GM10248 (cell line): ENCODE measurements at regions not wholly inside any gene's neighbourhood (a gene's known extent, or its start where the extent isn't known, plus 50 kb on each side); places are given as distances from the start of the nearest gene placed in this dataset.

Experiments used
- CTCF ChIA-PET: fragments of 300-600 bp; sonication (Branson Sonifier 250); formaldehyde crosslinking; extraction: SDS; loops from one replicate; lab custom pipeline; 2021; ENCODE audit warnings: antibody characterized with exemption; lab: Yijun Ruan, JAX
- POLR2A ChIA-PET: fragments of 350-650 bp; sonication (Branson Sonifier 250); formaldehyde crosslinking; extraction: SDS; loops from one replicate; lab custom pipeline; 2020; ENCODE audit warnings: antibody characterized with exemption; lab: Yijun Ruan, JAX
- DNase-seq: peaks from one replicate; pipeline ENCODE4 v3.0.0; 2012; ENCODE audit errors: extremely low spot score
- TF ChIP-seq, protein P1 (sequence below): IDR thresholded peaks from 2 replicates; pipeline ENCODE4 v1.5.1; 2012; ENCODE audit warnings: mild to moderate bottlenecking, low read depth; ENCODE audit errors: extremely low read depth, missing control alignments, control extremely low read depth

DNA sequence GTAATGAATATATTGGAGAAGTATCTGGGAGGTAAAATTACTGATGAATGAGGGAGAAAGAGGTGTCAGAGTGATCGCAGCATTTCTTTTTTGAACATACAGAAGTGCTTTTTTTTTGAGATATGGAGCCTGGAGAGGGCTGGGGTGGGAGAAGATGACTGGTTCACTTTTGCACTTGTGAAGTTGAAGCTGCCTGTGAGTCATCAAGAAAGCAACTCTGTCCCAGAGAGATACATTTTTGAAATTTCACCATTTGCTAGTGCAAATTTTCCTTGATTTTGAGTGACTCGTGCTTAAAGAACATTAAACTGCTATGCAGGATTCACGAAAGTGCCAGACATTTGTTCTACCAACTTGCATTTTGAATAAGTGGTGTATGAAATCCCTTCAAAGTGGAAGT is 81.8 kb downstream of the ADRA2A start:
- no peak for DNase-seq
- TF ChIP-seq, protein P1, sequence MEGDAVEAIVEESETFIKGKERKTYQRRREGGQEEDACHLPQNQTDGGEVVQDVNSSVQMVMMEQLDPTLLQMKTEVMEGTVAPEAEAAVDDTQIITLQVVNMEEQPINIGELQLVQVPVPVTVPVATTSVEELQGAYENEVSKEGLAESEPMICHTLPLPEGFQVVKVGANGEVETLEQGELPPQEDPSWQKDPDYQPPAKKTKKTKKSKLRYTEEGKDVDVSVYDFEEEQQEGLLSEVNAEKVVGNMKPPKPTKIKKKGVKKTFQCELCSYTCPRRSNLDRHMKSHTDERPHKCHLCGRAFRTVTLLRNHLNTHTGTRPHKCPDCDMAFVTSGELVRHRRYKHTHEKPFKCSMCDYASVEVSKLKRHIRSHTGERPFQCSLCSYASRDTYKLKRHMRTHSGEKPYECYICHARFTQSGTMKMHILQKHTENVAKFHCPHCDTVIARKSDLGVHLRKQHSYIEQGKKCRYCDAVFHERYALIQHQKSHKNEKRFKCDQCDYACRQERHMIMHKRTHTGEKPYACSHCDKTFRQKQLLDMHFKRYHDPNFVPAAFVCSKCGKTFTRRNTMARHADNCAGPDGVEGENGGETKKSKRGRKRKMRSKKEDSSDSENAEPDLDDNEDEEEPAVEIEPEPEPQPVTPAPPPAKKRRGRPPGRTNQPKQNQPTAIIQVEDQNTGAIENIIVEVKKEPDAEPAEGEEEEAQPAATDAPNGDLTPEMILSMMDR: no peak
- ChIA-PET CTCF (no interaction called here), POLR2A (interaction anchor here (0.5 kb wide), 1 partner anchor 1104 kb away, joined by 3 read pairs; no protein-coding TSS in a partner anchor)

GRCh38 chr10:111161109-111161874 is 84.5 kb downstream of the ADRA2A start:
- TF ChIP-seq, protein P1: no peak
- ChIA-PET CTCF (interaction anchor here (1.0 to 1.8 kb wide), 3 partner anchors 11 to 34 kb away, joined by 3 to 6 read pairs (median 3); no protein-coding TSS in a partner anchor), POLR2A (no interaction called here)
- DNase-seq: no peak

- TF ChIP-seq, protein P1: no peak
- ChIA-PET CTCF (no interaction called here), POLR2A (no interaction called here)
- no peak for DNase-seq
Measured at GRCh38 chr10:111171183-111171582, 94.4 kb downstream of the ADRA2A start.

DNA sequence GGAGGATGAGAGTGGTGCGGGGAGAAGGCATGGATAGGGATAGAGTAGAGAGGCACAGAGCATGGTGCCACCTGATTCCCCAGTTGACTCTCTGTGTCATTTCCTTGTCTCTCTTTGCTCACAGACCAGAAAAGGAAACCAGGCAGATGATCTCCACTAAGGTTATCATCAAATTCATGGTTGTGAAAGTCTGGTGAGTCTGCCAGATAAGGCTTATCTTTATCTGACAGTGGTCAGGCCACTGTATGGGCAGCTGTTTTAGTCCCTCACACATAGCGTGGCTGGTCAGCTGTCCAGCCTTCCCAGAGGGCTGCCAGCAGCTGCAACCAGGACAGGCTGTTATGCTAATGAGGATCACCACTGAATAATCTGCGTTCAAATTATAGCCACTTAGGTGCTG is 99.0 kb downstream of the ADRA2A start:
- TF ChIP-seq, protein P1: no peak
- no peak for DNase-seq
- ChIA-PET POLR2A (no interaction called here), CTCF (interaction anchor here (1.0 kb wide), 1 partner anchor 30 kb away, joined by 3 read pairs; no protein-coding TSS in a partner anchor)

GRCh38 chr10:111177379-111177778 is 100.5 kb downstream of the ADRA2A start:
- ChIA-PET POLR2A (no interaction called here), CTCF (no interaction called here)
- no peak for DNase-seq
- TF ChIP-seq, protein P1: no peak

DNA sequence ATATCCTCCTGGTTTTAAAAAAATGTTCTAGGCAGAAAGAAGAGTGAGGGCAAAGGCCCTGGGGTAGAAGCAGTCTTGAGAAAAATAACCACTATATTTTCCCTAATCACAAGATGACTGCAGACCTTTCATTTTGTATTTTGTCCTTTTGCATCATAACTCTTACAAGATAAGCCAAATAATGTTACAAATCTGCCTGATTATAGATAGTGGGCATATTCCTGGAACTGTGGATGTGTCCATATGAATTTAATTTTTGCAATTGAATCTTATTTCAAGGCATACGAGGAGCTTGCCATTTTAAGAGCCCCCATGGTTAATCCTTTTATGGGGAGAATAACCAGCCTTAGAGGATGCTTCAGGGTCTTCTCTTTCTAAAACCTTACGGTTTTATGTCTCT is 102.7 kb downstream of the ADRA2A start:
- CTCF ChIA-PET: no interaction called here

More for the DNA sequence above, 102.7 kb downstream of the ADRA2A start:
- DNase-seq: no peak
- POLR2A ChIA-PET: no interaction called here
- TF ChIP-seq, protein P1: no peak
